Aorta (tissue), 5 donors: ENCODE measurements at regions not wholly inside any gene's neighbourhood (a gene's known extent, or its start where the extent isn't known, plus 50 kb on each side); places are given as distances from the start of the nearest gene placed in this dataset.
"Not testable (repeated sequence)": the region's sequence is repeated elsewhere in the genome, so short reads cannot be mapped to it uniquely, and the experiment has no call there.

Experiments
- ATAC-seq: fragments of 200-7000 bp; cut with Tn5 transposase; one replicate; pipeline ENCODE4 v1.9.1; 2022; ENCODE audit warnings: moderate library complexity; ENCODE audit not compliant: low FRiP score
- DNase-seq, 2 donors: peaks; one replicate each; pipeline ENCODE4 v3.0.0-alpha.2; 2020
- H3K27ac ChIP-seq, 2 donors: one replicate each; pipeline ENCODE4 v1.5.1; 2013; ENCODE audit warnings: low read length in 2 of 2, mild to moderate bottlenecking in 2 of 2, moderate library complexity in 2 of 2, control low read depth in 1 of 2, inconsistent platforms in 1 of 2, low read depth in 1 of 2
- H3K27me3 ChIP-seq, 2 donors: one replicate each; pipeline ENCODE4 v1.6.1; 2013; ENCODE audit warnings: control low read depth in 1 of 2, low read length in 1 of 2, mild to moderate bottlenecking in 1 of 2, moderate library complexity in 1 of 2; ENCODE audit not compliant: insufficient read depth in 2 of 2, control insufficient read depth in 1 of 2
- H3K36me3 ChIP-seq, 2 donors: one replicate each; pipeline ENCODE4 v1.6.1; 2013; ENCODE audit warnings: control low read depth in 1 of 2, low read length in 1 of 2, mild to moderate bottlenecking in 1 of 2; ENCODE audit not compliant: insufficient read depth in 2 of 2, control insufficient read depth in 1 of 2
- H3K4me1 ChIP-seq, 2 donors: one replicate each; pipeline ENCODE4 v1.6.1; 2013; ENCODE audit warnings: low read length in 2 of 2, control low read depth in 1 of 2, mild to moderate bottlenecking in 1 of 2, moderate library complexity in 1 of 2; ENCODE audit not compliant: insufficient read depth in 2 of 2, control insufficient read depth in 1 of 2
- H3K4me3 ChIP-seq, 2 donors: one replicate each; pipeline ENCODE4 v1.5.1; 2013; ENCODE audit warnings: low read length in 2 of 2, control low read depth in 1 of 2, mild to moderate bottlenecking in 1 of 2
- H3K9me3 ChIP-seq: one replicate; pipeline ENCODE4 v1.6.1; 2013; ENCODE audit warnings: mild to moderate bottlenecking, low read length; ENCODE audit not compliant: control insufficient read depth
- WGBS, 2 donors: extraction: QIAGEN DNeasy Blood & Tissue Kit; methylation state at CpG; one replicate each; pipeline ENCODE4 v1.1.7; 2013; 5-methylcytosine and 5-hydroxymethylcytosine counted together
- intact Hi-C, 2 donors: fragments of 100-400 bp; cut with DNase I; formaldehyde crosslinking; loops; one replicate each; pipeline versions ENCODE4 v1.14.2 to v1.15.0; 2022
- donor health status: healthy with polysubstance abuse.
- donor health status: Bipolar disorder and iron deficiency.
- donor health status: DM: no; HTN: no; CAD: no.
- donor health status: DM: no; HTN: no; CAD: no.
- donor health status: DM: yes; HTN: yes; CAD: no.

DNA sequence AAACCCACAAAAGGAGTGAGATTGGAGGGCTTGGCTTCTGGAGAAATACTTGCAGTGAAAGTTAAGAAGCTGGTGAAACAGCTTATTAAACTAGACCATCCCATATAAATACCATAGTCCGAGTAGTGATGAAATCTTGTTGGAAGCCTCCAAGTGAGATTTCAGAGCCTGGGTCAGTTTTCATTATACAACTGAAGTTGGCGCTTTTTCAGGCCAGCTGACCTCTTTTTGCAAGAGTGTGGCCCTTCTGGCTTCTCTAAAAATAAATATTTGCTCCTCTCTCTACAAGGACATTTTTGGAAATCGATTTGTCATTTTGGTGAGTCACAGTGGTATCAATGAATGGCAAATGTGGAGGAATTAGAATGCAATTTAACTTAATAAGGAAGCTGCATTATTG lies 51.2 kb upstream of the THRB start:
- WGBS, 2 donors: 29 to 40% methylated on average over 3 of the region's 3 CpGs
- Histone ChIP-seq H3K4me3 (no peak overlapping the region), H3K4me1 (peaks cover 0 to 3% of the 10 kb centered on the region in 2 donors), H3K27me3 (no peaks in the 10 kb centered on the region), H3K9me3 (no peaks in the 10 kb centered on the region), H3K27ac (no peak overlapping the region), H3K36me3 (no peaks in the 10 kb centered on the region)
- intact Hi-C loops: no loop called here
- ATAC-seq: peak; percentile 74
- DNase-seq: peak in 1 of 2 donors; percentile 50

DNA sequence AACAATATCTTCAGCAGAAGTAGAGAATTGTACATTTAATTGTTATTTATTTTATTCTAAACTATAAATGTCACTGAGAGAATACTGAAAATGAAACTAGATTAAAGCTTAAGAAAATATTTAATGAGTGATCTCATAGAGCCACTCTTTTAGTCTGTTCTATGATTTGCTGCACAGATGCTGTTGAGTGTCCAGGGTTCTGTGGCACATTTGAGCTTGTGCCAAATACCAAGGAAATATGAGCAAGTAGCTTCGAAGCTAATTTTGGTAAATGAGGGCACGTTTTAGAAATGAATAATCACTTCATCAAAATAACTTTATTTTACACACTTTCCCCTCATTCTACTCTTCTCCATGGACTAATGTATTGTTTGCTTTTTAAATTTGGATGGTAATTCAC lies 53.6 kb upstream of the THRB start:
- H3K27ac ChIP-seq: no peak overlapping the region
- no peak overlapping the region for H3K4me3 ChIP-seq
- ATAC-seq (no peak), DNase-seq (no peak)
- 0 to 2% methylated on average over 2 of the region's 2 CpGs for WGBS, 2 donors
- no peaks in the 10 kb centered on the region for H3K27me3 ChIP-seq
- no peaks in the 10 kb centered on the region for H3K9me3 ChIP-seq
- H3K4me1 ChIP-seq: peaks cover 0 to 3% of the 10 kb centered on the region in 2 donors
- intact Hi-C loops: no loop called here
- H3K36me3 ChIP-seq: no peaks in the 10 kb centered on the region

DNA sequence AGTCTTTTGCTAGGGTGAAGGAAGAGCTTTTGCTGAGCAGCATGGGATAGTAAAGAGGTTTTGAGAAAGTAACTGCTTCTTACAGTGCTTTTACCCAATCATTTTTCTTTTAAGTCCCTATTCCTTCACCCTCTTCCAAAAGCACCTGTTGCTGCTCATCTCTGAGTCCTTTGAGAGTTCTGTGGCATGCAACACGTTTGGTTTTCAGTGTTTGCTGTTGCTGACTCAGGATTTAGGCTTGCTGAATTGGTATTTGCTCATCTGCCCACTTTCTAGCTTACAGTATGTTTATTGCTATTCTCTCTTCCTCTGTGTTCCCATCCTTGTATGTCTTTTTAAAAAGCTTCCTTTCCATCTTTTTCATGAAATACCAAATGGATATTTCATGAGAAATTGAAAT lies 55.9 kb upstream of the THRB start:
- intact Hi-C loops: no loop called here
- H3K9me3 ChIP-seq: no peaks in the 10 kb centered on the region
- H3K36me3 ChIP-seq: no peaks in the 10 kb centered on the region
- H3K27ac ChIP-seq: no peak overlapping the region
- no peak for ATAC-seq
- DNase-seq: no peak
- no peaks in the 10 kb centered on the region for H3K27me3 ChIP-seq
- 50 to 55% methylated on average over 1 of the region's 1 CpG for WGBS, 2 donors
- no peak overlapping the region for H3K4me3 ChIP-seq
- H3K4me1 ChIP-seq: peaks cover 0 to 3% of the 10 kb centered on the region in 2 donors

DNA sequence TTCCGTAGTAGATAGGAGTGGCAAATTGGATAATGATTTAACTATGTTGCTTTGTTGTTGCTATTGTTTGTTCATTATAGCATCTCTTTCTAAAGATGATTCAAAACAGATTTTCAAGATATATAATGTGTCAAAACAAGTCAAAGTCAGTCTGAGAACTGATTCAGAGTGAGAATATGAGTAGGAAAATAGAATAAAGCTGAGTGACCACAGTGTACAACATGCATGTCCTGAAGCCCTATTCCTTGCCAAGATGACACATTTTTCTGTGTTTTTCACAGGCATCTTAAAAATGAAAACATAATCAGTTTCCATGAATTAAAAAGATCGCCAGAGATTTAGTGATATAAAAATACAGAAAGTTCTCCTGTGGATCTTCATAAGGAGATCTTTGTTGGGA lies 57.0 kb upstream of the THRB start:
- Histone ChIP-seq H3K9me3 (no peaks in the 10 kb centered on the region), H3K36me3 (no peaks in the 10 kb centered on the region), H3K4me3 (no peak overlapping the region), H3K4me1 (peaks cover 0 to 3% of the 10 kb centered on the region in 2 donors), H3K27ac (no peak overlapping the region), H3K27me3 (no peaks in the 10 kb centered on the region)
- intact Hi-C loops: no loop called here
- no peak for DNase-seq
- ATAC-seq: no peak
- WGBS, 2 donors: 85 to 86% methylated on average over 2 of the region's 2 CpGs

DNA sequence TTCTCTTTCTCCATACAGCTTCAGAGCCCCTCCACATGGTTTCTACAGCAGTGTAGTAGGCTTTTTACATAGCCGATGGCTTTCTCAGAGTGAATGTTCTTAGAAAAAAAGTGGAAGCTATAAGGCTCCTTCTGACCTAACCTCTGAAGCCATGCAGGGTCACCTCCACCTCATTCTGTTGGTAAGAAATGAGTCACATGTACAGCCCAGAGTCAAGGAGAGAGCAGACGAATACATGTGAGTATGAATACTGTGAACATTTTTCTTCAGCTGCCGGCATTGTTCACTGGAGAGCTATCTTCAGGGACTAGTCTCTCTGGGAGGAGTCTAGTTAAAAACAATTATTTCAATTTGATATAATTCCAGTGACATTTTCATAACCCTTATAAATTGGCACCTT lies 68.2 kb upstream of the THRB start:
- no peak overlapping the region for H3K27ac ChIP-seq
- H3K27me3 ChIP-seq: no peaks in the 10 kb centered on the region
- 92 to 94% methylated on average over 3 of the region's 3 CpGs for WGBS, 2 donors

DNA sequence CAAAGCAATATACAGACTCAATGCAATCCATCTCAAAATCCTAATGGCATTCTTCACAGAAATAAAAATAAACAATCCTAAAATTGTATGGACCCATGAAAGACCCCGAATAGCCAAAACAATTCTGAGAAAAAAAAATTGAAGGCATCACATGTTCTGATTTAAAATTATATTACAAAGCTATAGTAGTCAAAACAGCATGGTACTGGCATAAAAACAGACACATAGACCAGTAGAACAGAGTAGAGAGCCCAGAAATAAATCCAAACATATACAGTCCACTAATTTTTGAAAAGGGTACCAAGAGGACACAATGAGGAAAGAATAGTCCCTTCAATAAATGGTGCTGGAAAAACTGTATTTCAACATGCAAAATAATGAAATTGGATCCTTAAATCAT lies 70.4 kb upstream of the THRB start:
- H3K4me1 ChIP-seq: no peaks in the 10 kb centered on the region
- no peak overlapping the region for H3K27ac ChIP-seq
- H3K9me3 ChIP-seq: no peaks in the 10 kb centered on the region
- intact Hi-C loops: no loop called here
- H3K4me3 ChIP-seq: no peak overlapping the region
- WGBS, 2 donors: 65 to 72% methylated on average over 1 of the region's 1 CpG
- no peaks in the 10 kb centered on the region for H3K36me3 ChIP-seq
- DNase-seq (no peak), ATAC-seq (no peak)
- no peaks in the 10 kb centered on the region for H3K27me3 ChIP-seq

More for the DNA sequence above, 68.2 kb upstream of the THRB start:
- ATAC-seq: no peak
- H3K4me3 ChIP-seq: no peak overlapping the region
- DNase-seq: no peak
- H3K36me3 ChIP-seq: no peaks in the 10 kb centered on the region
- no peaks in the 10 kb centered on the region for H3K4me1 ChIP-seq
- intact Hi-C loops: no loop called here
- no peaks in the 10 kb centered on the region for H3K9me3 ChIP-seq

DNA sequence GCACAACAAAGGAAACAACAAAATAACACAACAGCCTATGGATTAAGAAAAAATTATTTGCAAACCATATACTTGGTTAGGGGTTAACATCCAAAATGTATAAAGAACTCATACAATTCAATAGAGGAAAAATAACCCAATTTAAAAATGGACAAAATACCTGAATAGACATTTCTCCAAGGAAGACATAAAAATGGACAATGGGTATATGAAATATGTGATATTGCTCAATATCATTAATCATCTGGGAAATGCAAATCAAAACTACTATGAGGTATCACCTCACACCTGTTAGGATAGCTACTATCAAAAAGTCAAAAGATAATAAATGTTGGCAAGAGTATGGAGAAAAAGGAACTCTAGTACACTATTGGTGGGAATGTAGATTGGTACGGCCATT lies 71.0 kb upstream of the THRB start:
- 100% methylated on average over 1 of the region's 1 CpG for WGBS, 2 donors
- ATAC-seq: no peak
- no peak for DNase-seq
- Histone ChIP-seq H3K4me1 (no peaks in the 10 kb centered on the region), H3K9me3 (no peaks in the 10 kb centered on the region), H3K4me3 (no peak overlapping the region), H3K27me3 (no peaks in the 10 kb centered on the region), H3K27ac (no peak overlapping the region), H3K36me3 (no peaks in the 10 kb centered on the region)
- intact Hi-C loops: no loop called here

DNA sequence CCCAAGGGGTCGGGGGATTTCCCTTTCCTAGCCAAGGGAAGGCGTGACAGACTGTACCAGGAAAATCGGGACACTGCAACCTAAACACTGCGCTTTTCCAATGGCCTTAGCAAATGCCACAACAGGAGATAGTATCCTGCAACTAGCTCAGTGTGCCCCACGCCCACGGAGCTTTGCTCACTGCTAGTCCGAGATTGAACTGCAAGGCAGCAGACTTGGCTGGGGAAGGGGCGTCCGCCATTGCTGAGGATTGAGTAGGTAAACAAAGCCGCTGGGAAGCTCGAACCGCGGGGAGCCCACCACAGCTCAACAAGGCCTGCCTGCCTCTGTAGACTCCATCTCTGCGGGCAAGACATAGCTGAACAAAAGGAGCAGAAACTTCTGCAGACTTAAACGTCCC lies 72.3 kb upstream of the THRB start:
- Histone ChIP-seq H3K4me1 (no peaks in the 10 kb centered on the region), H3K27ac (no peak overlapping the region), H3K9me3 (no peaks in the 10 kb centered on the region), H3K4me3 (no peak overlapping the region), H3K36me3 (no peaks in the 10 kb centered on the region), H3K27me3 (no peaks in the 10 kb centered on the region)
- ATAC-seq: no peak
- no peak for DNase-seq
- WGBS, 2 donors: 92 to 96% methylated on average over 15 of the region's 15 CpGs
- intact Hi-C loops: no loop called here

DNA sequence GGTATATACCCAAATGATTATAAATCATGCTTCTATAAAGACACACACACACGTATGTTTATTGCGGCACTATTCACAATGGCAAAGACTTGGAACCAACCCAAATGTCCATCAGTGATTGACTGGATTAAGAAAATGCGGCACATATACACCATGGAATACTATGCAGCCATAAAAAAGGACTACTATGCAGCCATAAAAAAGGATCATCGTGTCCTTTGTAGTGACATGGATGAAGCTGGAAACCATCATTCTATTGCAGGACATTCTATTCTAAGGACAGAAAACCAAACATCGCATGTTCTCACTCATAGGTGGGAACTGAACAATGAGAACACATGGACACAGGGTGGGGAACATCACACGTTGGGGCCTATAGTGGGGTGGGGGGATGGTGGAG lies 77.8 kb upstream of the THRB start:
- H3K27me3 ChIP-seq, ATAC-seq, DNase-seq, H3K9me3 ChIP-seq, H3K4me3 ChIP-seq, H3K36me3 ChIP-seq, H3K4me1 ChIP-seq, H3K27ac ChIP-seq, intact Hi-C loops: not testable (repeated sequence)
- 90 to 96% methylated on average over 6 of the region's 6 CpGs for WGBS, 2 donors
